ENCODE measurements at regions not wholly inside any gene's neighbourhood (a gene's known extent, or its start where the extent isn't known, plus 50 kb on each side); places are given as distances from the start of the nearest gene placed in this dataset.

- TF ChIP-seq CTCF (conservative IDR thresholded peaks at IDR 0.05; ENCODE audit: low read depth, low read length): no peak
- DNase-seq (ENCODE audit: low read depth): no peak
- H3K4me3 ChIP-seq (ENCODE audit: low read length): no peak overlapping the region
These were observed 89.7 kb downstream of the FAM50B start for GRCh38 chr6:3938715-3939367.

GRCh38 chr6:3939368-3939958, 90.3 kb downstream of the FAM50B start:
- TF ChIP-seq CTCF (conservative IDR thresholded peaks at IDR 0.05; ENCODE audit: low read depth, low read length): no peak
- DNase-seq (ENCODE audit: low read depth): no peak
- no peak overlapping the region for H3K4me3 ChIP-seq (ENCODE audit: low read length)

- DNase-seq (ENCODE audit: low read depth): no peak
- no peak for TF ChIP-seq CTCF (conservative IDR thresholded peaks at IDR 0.05; ENCODE audit: low read depth, low read length)
- H3K4me3 ChIP-seq (ENCODE audit: low read length): no peak overlapping the region
These were observed 90.8 kb downstream of the FAM50B start for GRCh38 chr6:3939964-3940363.

GRCh38 chr6:3940703-3941102, 91.5 kb downstream of the FAM50B start:
- no peak for TF ChIP-seq CTCF (conservative IDR thresholded peaks at IDR 0.05; ENCODE audit: low read depth, low read length)
- no peak for DNase-seq (ENCODE audit: low read depth)
- H3K4me3 ChIP-seq (ENCODE audit: low read length): no peak overlapping the region

GRCh38 chr6:3943331-3943765, 94.2 kb downstream of the FAM50B start:
- no peak for DNase-seq (ENCODE audit: low read depth)

GRCh38 chr6:3944246-3944645, 95.1 kb downstream of the FAM50B start:
- no peak for TF ChIP-seq CTCF (conservative IDR thresholded peaks at IDR 0.05; ENCODE audit: low read depth, low read length)
- DNase-seq (ENCODE audit: low read depth): no peak
- no peak overlapping the region for H3K4me3 ChIP-seq (ENCODE audit: low read length)

More at GRCh38 chr6:3943331-3943765, 94.2 kb downstream of the FAM50B start:
- TF ChIP-seq CTCF (conservative IDR thresholded peaks at IDR 0.05; ENCODE audit: low read depth, low read length): no peak
- H3K4me3 ChIP-seq (ENCODE audit: low read length): no peak overlapping the region

GRCh38 chr6:3946778-3947177, 97.6 kb downstream of the FAM50B start:
- H3K4me3 ChIP-seq (ENCODE audit: low read length): no peak overlapping the region
- TF ChIP-seq CTCF (conservative IDR thresholded peaks at IDR 0.05; ENCODE audit: low read depth, low read length): no peak
- no peak for DNase-seq (ENCODE audit: low read depth)

Data from retinal pigment epithelial cell (primary cell).